ENCODE measurements at regions not wholly inside any gene's neighbourhood (a gene's known extent, or its start where the extent isn't known, plus 50 kb on each side); places are given as distances from the start of the nearest gene placed in this dataset.
"Not testable (repeated sequence)": the region's sequence is repeated elsewhere in the genome, so short reads cannot be mapped to it uniquely, and the experiment has no call there.

- TF ChIP-seq CTCF, POLR2A (IDR thresholded peaks at IDR 0.05): not testable (repeated sequence)
Observed at GRCh38 chr4:190122161-190123142, 51.1 kb upstream of the DUX4 start.
